HEK293 (cell line): ENCODE measurements at regions not wholly inside any gene's neighbourhood (a gene's known extent, or its start where the extent isn't known, plus 50 kb on each side); places are given as distances from the start of the nearest gene placed in this dataset.

Experiments used
- CTCF ChIA-PET: fragments of 350-600 bp; formaldehyde crosslinking; extraction: SDS; loops from one replicate; lab custom pipeline; 2021; ENCODE audit warnings: antibody characterized with exemption; lab: Yijun Ruan, JAX
- POLR2A ChIA-PET: fragments of 300-600 bp; formaldehyde crosslinking; extraction: SDS; loops from one replicate; lab custom pipeline; 2020; ENCODE audit warnings: antibody characterized with exemption, inconsistent platforms; lab: Yijun Ruan, JAX
- H3K27ac ChIP-seq: fragments of 200-500 bp; sonication (Bioruptor generic); 2 replicates; pipeline ENCODE4 v1.5.1; 2014; ENCODE audit warnings: low read depth, low read length, control low read depth, inconsistent platforms; ENCODE audit errors: extremely low read depth
- H3K36me3 ChIP-seq, 2 experiments: fragments of 200-500 bp in 1 of 2; sonication (Bioruptor generic) in 1 of 2; 1 replicate in 1 of 2; 2 replicates in 1 of 2; pipeline ENCODE4 v1.5.1; 2014 to 2017; ENCODE audit warnings: inconsistent platforms in 2 of 2, low read length in 2 of 2; ENCODE audit not compliant: control insufficient read depth in 2 of 2, insufficient read depth in 1 of 2
- H3K4me1 ChIP-seq: fragments of 200-500 bp; sonication (Bioruptor generic); 2 replicates; pipeline ENCODE4 v1.5.1; 2014; ENCODE audit warnings: mild to moderate bottlenecking, low read length, inconsistent platforms; ENCODE audit not compliant: control insufficient read depth, insufficient read depth
- H3K4me3 ChIP-seq: 2 replicates; pipeline ENCODE4 v1.5.1; 2011; ENCODE audit warnings: low read depth, mild to moderate bottlenecking, control low read depth, low read length, moderate library complexity
- H3K9me3 ChIP-seq: fragments of 200-500 bp; sonication (Bioruptor generic); 2 replicates; pipeline ENCODE4 v1.5.1; 2014; ENCODE audit warnings: low read depth, low read length, inconsistent platforms; ENCODE audit not compliant: control insufficient read depth, insufficient read depth
- GLI2 ChIP-seq: fragments of 450-650 bp; formaldehyde crosslinking; IDR thresholded peaks from 2 replicates; pipeline ENCODE4; 2017; ENCODE audit warnings: missing biosample characterization, missing genetic modification characterization, low read depth, borderline replicate concordance
- GLI4 ChIP-seq: fragments of 450-650 bp; formaldehyde crosslinking; IDR thresholded peaks from 2 replicates; pipeline ENCODE4 v1.5.1; 2016; ENCODE audit warnings: missing biosample characterization, missing genetic modification characterization
- WT1 ChIP-seq: fragments of 450-650 bp; formaldehyde crosslinking; IDR thresholded peaks from 2 replicates; pipeline ENCODE4 v1.5.1; 2016; ENCODE audit warnings: missing biosample characterization, missing genetic modification characterization
- YY2 ChIP-seq: fragments of 450-650 bp; formaldehyde crosslinking; IDR thresholded peaks from 2 replicates; pipeline ENCODE4 v1.5.1; 2016; ENCODE audit warnings: missing biosample characterization, missing genetic modification characterization
- ZBTB21 ChIP-seq: fragments of 450-650 bp; formaldehyde crosslinking; IDR thresholded peaks from 2 replicates; pipeline ENCODE4 v1.5.1; 2017; ENCODE audit warnings: missing biosample characterization, missing genetic modification characterization
- ZBTB6 ChIP-seq: fragments of 450-650 bp; formaldehyde crosslinking; IDR thresholded peaks from 2 replicates; pipeline ENCODE4 v1.5.1; 2017; ENCODE audit warnings: missing biosample characterization, missing genetic modification characterization
- ZFP3 ChIP-seq: fragments of 450-650 bp; formaldehyde crosslinking; IDR thresholded peaks from 2 replicates; pipeline ENCODE4 v1.5.1; 2016; ENCODE audit warnings: low read depth, missing biosample characterization, missing genetic modification characterization
- ZNF146 ChIP-seq: fragments of 450-650 bp; formaldehyde crosslinking; IDR thresholded peaks from 2 replicates; pipeline ENCODE4 v1.5.1; 2016; ENCODE audit warnings: missing biosample characterization, missing genetic modification characterization
- ZNF239 ChIP-seq: fragments of 450-650 bp; formaldehyde crosslinking; IDR thresholded peaks from 2 replicates; pipeline ENCODE4 v1.5.1; 2016; ENCODE audit warnings: missing biosample characterization, missing genetic modification characterization
- ZNF266 ChIP-seq: fragments of 450-650 bp; formaldehyde crosslinking; IDR thresholded peaks from 2 replicates; pipeline ENCODE4 v1.5.1; 2016; ENCODE audit warnings: missing biosample characterization, missing genetic modification characterization, low read depth
- ZNF324 ChIP-seq: fragments of 450-650 bp; formaldehyde crosslinking; IDR thresholded peaks from 2 replicates; pipeline ENCODE4 v1.5.1; 2016; ENCODE audit warnings: missing biosample characterization, missing genetic modification characterization
- ZNF350 ChIP-seq: fragments of 450-650 bp; formaldehyde crosslinking; IDR thresholded peaks from 2 replicates; pipeline ENCODE4 v1.5.0; 2017; ENCODE audit warnings: missing biosample characterization, mild to moderate bottlenecking, missing genetic modification characterization
- ZNF488 ChIP-seq: fragments of 450-650 bp; formaldehyde crosslinking; IDR thresholded peaks from 2 replicates; pipeline ENCODE4 v1.5.1; 2016; ENCODE audit warnings: missing biosample characterization, missing genetic modification characterization
- ZNF561 ChIP-seq: fragments of 450-650 bp; IDR thresholded peaks from 2 replicates; pipeline ENCODE4 v1.5.1; 2018; ENCODE audit warnings: missing biosample characterization, missing genetic modification characterization, borderline replicate concordance
- ZNF596 ChIP-seq: fragments of 450-650 bp; IDR thresholded peaks from 2 replicates; pipeline ENCODE4 v1.5.0; 2018; ENCODE audit warnings: missing biosample characterization, mild to moderate bottlenecking, missing genetic modification characterization, moderate library complexity
- ZNF639 ChIP-seq: fragments of 450-650 bp; formaldehyde crosslinking; IDR thresholded peaks from 2 replicates; pipeline ENCODE4 v1.5.1; 2016; ENCODE audit warnings: missing biosample characterization, missing genetic modification characterization
- ZNF654 ChIP-seq: fragments of 450-650 bp; formaldehyde crosslinking; IDR thresholded peaks from 2 replicates; pipeline ENCODE4 v1.5.1; 2016; ENCODE audit warnings: low read depth, missing biosample characterization, missing genetic modification characterization
- ZNF777 ChIP-seq: fragments of 450-650 bp; formaldehyde crosslinking; IDR thresholded peaks from 2 replicates; pipeline ENCODE4 v1.5.1; 2017; ENCODE audit warnings: missing biosample characterization, missing genetic modification characterization, borderline replicate concordance
- ZSCAN30 ChIP-seq: fragments of 450-650 bp; IDR thresholded peaks from 2 replicates; pipeline ENCODE4 v1.5.1; 2018; ENCODE audit warnings: missing biosample characterization, mild to moderate bottlenecking, missing genetic modification characterization, moderate library complexity
- TF ChIP-seq, protein P1 (sequence below): fragments of 450-650 bp; formaldehyde crosslinking; optimal IDR thresholded peaks from 2 replicates; pipeline ENCODE3; 2016; ENCODE audit warnings: missing biosample characterization, mild to moderate bottlenecking, missing genetic modification characterization
- TF ChIP-seq, protein P2 (sequence below): fragments of 450-650 bp; formaldehyde crosslinking; IDR thresholded peaks from 2 replicates; pipeline ENCODE4 v1.5.1; 2017; ENCODE audit warnings: missing biosample characterization, missing genetic modification characterization
- TF ChIP-seq, protein P3 (sequence below): fragments of 450-650 bp; formaldehyde crosslinking; IDR thresholded peaks from 2 replicates; pipeline ENCODE4 v1.5.1; 2016; ENCODE audit warnings: missing biosample characterization, missing genetic modification characterization

DNA sequence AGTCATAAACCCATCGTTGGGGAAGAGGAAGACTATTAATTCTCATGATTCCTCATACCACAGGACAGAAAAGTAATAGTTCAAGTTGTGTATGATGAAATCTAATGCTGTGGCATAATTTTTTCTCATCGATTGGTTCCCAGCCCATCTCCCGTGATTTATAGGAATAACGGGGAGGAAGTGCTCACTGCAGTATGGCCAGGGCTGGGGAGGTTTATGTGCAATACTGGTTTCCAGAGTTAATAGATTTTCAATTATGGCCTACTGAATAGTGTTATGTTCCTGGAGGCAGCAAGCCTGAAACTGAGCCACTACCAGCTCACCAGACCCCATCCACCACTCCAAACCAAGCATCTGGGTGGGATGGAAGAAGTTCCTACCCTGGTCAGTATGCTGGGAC lies 147.1 kb upstream of the NCAM1 start (continued):
- TF ChIP-seq ZFP3: no peak

DNA sequence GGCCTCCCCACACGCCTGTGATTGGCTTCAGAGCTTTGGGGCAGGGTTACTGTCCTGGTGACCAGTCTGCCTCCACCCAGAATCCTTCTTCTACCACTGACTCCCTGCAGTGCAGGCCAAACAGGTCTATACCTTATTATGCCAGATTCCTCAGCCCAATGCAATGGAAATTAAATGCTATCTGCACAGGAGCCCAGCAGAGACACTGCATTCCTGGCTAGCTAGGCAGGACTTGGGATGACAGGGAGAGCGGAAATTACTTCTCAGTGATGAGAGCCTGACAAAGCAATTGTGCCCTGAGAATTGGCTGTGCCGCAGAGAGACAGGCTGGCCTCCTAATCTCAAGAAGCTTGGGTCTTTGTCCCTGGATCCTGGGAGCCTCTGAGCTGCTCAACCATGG lies 143.8 kb upstream of the NCAM1 start:
- TF ChIP-seq ZNF324 (tag by site-specific recombination) (no peak), ZBTB21 (tag by site-specific recombination) (no peak), WT1 (tag by site-specific recombination) (no peak), YY2 (tag by site-specific recombination) (no peak), ZNF596 (no peak), ZNF654 (tag by site-specific recombination) (no peak), ZNF350 (tag by site-specific recombination) (no peak), ZNF639 (tag by site-specific recombination) (no peak), ZNF488 (tag by site-specific recombination) (no peak), GLI2 (no peak)
- TF ChIP-seq, protein P1, sequence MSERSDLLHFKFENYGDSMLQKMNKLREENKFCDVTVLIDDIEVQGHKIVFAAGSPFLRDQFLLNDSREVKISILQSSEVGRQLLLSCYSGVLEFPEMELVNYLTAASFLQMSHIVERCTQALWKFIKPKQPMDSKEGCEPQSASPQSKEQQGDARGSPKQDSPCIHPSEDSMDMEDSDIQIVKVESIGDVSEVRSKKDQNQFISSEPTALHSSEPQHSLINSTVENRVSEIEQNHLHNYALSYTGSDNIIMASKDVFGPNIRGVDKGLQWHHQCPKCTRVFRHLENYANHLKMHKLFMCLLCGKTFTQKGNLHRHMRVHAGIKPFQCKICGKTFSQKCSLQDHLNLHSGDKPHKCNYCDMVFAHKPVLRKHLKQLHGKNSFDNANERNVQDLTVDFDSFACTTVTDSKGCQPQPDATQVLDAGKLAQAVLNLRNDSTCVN: no peak
- TF ChIP-seq, protein P2, sequence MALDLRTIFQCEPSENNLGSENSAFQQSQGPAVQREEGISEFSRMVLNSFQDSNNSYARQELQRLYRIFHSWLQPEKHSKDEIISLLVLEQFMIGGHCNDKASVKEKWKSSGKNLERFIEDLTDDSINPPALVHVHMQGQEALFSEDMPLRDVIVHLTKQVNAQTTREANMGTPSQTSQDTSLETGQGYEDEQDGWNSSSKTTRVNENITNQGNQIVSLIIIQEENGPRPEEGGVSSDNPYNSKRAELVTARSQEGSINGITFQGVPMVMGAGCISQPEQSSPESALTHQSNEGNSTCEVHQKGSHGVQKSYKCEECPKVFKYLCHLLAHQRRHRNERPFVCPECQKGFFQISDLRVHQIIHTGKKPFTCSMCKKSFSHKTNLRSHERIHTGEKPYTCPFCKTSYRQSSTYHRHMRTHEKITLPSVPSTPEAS (tag by site-specific recombination): no peak
- ChIA-PET CTCF (no interaction called here), POLR2A (no interaction called here)
- Histone ChIP-seq H3K4me1 (no peaks in the 10 kb centered on the region), H3K36me3 (no peaks in the 10 kb centered on the region), H3K4me3 (no peak overlapping the region), H3K9me3 (no peaks in the 10 kb centered on the region), H3K27ac (no peak overlapping the region)

DNA sequence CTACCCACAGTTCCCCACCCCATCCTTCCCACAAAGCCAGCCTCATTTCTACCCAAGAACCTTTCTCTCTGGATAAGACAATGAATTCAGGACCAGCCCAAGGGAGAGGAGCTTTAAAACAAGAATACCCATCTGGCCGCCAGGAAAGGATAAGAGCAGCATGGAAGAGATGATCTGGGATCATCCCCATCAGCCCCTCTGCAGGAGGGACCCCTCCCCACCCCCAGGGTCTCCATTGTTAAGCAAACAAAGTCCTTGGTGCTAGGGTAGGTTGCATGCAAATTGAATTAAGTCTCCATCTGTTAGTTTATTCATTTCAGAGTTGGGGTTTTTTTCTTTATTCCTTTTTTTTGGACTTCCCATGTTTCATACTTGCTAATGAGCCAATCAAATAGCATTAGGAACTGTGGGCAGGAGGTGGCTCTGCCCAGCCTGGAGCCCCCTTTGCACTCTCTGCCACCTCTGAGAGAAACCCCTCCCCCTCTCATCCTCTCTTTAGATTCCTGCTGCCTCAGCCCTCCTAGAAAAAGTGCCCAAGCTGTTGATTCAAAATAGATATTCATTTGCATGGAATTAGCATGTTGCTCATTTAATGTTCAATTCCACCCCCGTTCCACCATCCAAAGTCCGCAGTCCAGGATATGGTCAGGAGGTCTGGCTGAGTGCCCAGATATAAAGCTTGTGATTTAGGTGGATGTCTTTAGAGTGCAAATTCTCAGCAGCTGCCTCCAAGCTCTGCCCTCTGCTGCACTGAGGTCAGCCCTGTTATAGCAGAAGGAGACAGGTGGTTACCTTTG lies 138.5 kb upstream of the NCAM1 start:
- ChIA-PET POLR2A (no interaction called here), CTCF (interaction anchor here (0.5 to 0.8 kb wide), 2 partner anchors 10 to 731 kb away, joined by 3 read pairs; no protein-coding TSS in a partner anchor)
- Histone ChIP-seq H3K4me3 (no peak overlapping the region), H3K27ac (no peak overlapping the region), H3K9me3 (no peaks in the 10 kb centered on the region), H3K4me1 (no peaks in the 10 kb centered on the region), H3K36me3 (no peaks in the 10 kb centered on the region)
- TF ChIP-seq ZNF777 (tag by site-specific recombination) (no peak), ZNF266 (no peak), ZNF239 (tag by site-specific recombination) (no peak), ZNF146 (tag by site-specific recombination) (no peak), ZNF561 (tag by site-specific recombination) (no peak), ZBTB6 (tag by site-specific recombination) (no peak), ZSCAN30 (tag by site-specific recombination) (no peak), GLI4 (no peak)
- TF ChIP-seq, protein P3, sequence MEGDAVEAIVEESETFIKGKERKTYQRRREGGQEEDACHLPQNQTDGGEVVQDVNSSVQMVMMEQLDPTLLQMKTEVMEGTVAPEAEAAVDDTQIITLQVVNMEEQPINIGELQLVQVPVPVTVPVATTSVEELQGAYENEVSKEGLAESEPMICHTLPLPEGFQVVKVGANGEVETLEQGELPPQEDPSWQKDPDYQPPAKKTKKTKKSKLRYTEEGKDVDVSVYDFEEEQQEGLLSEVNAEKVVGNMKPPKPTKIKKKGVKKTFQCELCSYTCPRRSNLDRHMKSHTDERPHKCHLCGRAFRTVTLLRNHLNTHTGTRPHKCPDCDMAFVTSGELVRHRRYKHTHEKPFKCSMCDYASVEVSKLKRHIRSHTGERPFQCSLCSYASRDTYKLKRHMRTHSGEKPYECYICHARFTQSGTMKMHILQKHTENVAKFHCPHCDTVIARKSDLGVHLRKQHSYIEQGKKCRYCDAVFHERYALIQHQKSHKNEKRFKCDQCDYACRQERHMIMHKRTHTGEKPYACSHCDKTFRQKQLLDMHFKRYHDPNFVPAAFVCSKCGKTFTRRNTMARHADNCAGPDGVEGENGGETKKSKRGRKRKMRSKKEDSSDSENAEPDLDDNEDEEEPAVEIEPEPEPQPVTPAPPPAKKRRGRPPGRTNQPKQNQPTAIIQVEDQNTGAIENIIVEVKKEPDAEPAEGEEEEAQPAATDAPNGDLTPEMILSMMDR (tag by site-specific recombination): no peak
